ENCODE measurements at regions not wholly inside any gene's neighbourhood (a gene's known extent, or its start where the extent isn't known, plus 50 kb on each side); places are given as distances from the start of the nearest gene placed in this dataset.

DNA sequence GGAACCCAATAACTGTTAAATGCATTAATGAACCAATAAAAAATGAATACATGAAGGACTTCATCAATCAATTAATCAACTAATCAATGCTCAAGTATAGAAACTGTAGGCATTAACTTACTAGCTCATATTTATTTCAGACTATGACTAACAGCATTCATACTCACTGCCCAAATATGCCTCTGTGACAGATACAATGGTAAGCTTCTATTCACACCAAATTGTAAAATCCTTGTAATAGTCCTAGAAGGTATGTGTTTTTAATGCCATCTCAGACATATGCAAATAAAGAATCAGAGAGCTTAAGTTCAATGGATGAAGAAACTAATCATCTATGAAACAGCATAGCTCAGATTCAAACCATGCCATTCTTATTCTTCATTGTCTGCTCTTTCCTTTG is 1253.6 kb upstream of the TENM4 start:
- no peaks in the 10 kb centered on the region for H3K4me1 ChIP-seq
- H3K36me3 ChIP-seq = no peaks in the 10 kb centered on the region
- H3K27me3 ChIP-seq = no peaks in the 10 kb centered on the region
- DNase-seq (no peak), ATAC-seq (ENCODE audit: low FRiP score in 2 of 2) (no peak)
- H3K27ac ChIP-seq = no peak overlapping the region
- H3K4me3 ChIP-seq = no peak overlapping the region
- no peaks in the 10 kb centered on the region for H3K9me3 ChIP-seq
- TF ChIP-seq POLR2AphosphoS5 (IDR thresholded peaks at IDR 0.05) (no peak), CTCF (IDR thresholded peaks at IDR 0.05) (no peak), POLR2A (IDR thresholded peaks at IDR 0.05) (no peak), EP300 (IDR thresholded peaks at IDR 0.05) (no peak)

DNA sequence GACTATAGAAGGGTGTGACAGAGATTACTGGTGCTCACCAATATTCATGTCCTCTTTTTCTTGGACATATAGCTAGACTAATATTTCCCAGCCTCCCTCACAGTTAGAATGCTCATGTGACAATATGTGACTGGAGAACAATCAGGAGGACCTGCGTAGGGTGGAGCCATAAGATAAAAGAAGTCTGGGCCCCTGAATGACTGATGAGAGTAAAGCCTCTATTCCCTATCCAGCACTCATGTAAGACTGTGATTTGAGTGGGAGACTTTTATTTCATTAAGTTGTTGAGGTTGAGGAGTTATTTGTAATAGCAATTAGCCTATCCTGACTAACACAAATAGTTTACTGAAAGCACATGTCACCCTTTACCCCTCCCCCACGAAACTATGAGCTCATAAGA is 1247.1 kb upstream of the TENM4 start:
- WGBS, 2 donors = 69 to 83% methylated on average over 2 of the region's 2 CpGs
- ATAC-seq (ENCODE audit: low FRiP score in 2 of 2) = no peak

DNA sequence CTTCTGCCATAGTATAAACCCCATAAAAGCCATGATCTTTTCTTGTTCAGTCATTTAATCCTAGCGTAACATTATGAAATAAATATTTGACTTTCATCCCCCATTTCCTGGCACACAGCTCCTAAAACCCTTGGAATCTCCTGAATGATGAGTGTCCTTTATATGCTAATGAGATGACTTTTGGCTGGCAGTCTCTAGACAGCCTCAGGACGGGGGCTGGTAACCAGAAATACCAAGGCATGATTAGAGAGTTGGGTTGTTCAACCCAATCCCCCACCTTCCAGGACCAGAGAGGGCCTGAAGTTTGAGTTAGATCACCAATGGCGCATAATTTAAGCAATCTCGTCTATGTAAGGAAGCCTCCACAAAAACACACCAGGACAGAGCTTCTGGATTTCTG is 1246.1 kb upstream of the TENM4 start:
- WGBS, 2 donors = 74 to 79% methylated on average over 4 of the region's 4 CpGs
- DNase-seq (no peak), ATAC-seq (ENCODE audit: low FRiP score in 2 of 2) (no peak)
- Histone ChIP-seq H3K27me3 (no peaks in the 10 kb centered on the region), H3K36me3 (no peaks in the 10 kb centered on the region), H3K4me3 (no peak overlapping the region), H3K27ac (no peak overlapping the region), H3K9me3 (no peaks in the 10 kb centered on the region), H3K4me1 (no peaks in the 10 kb centered on the region)
- TF ChIP-seq EP300 (IDR thresholded peaks at IDR 0.05) = no peak
- TF ChIP-seq POLR2A (IDR thresholded peaks at IDR 0.05) = no peak
- TF ChIP-seq CTCF (IDR thresholded peaks at IDR 0.05) = no peak
- TF ChIP-seq POLR2AphosphoS5 (IDR thresholded peaks at IDR 0.05) = no peak

More for the DNA sequence above, 1247.1 kb upstream of the TENM4 start:
- TF ChIP-seq POLR2A (IDR thresholded peaks at IDR 0.05) = no peak
- TF ChIP-seq CTCF (IDR thresholded peaks at IDR 0.05) = no peak
- no peak for TF ChIP-seq EP300 (IDR thresholded peaks at IDR 0.05)
- TF ChIP-seq POLR2AphosphoS5 (IDR thresholded peaks at IDR 0.05) = no peak
- Histone ChIP-seq H3K36me3 (no peaks in the 10 kb centered on the region), H3K9me3 (no peaks in the 10 kb centered on the region), H3K27me3 (no peaks in the 10 kb centered on the region), H3K27ac (no peak overlapping the region), H3K4me1 (no peaks in the 10 kb centered on the region), H3K4me3 (no peak overlapping the region)
- no peak for DNase-seq

- no peak for ATAC-seq (ENCODE audit: low FRiP score in 2 of 2)
- TF ChIP-seq POLR2A (IDR thresholded peaks at IDR 0.05) (no peak), CTCF (IDR thresholded peaks at IDR 0.05) (no peak), POLR2AphosphoS5 (IDR thresholded peaks at IDR 0.05) (no peak), EP300 (IDR thresholded peaks at IDR 0.05) (no peak)
- no peaks in the 10 kb centered on the region for H3K36me3 ChIP-seq
- no peak for DNase-seq
- H3K27ac ChIP-seq = no peak overlapping the region
- no peaks in the 10 kb centered on the region for H3K27me3 ChIP-seq
- no peak overlapping the region for H3K4me3 ChIP-seq
- H3K9me3 ChIP-seq = no peaks in the 10 kb centered on the region
- no peaks in the 10 kb centered on the region for H3K4me1 ChIP-seq
Measured at GRCh38 chr11:80673566-80673965, 1232.7 kb upstream of the TENM4 start.

DNA sequence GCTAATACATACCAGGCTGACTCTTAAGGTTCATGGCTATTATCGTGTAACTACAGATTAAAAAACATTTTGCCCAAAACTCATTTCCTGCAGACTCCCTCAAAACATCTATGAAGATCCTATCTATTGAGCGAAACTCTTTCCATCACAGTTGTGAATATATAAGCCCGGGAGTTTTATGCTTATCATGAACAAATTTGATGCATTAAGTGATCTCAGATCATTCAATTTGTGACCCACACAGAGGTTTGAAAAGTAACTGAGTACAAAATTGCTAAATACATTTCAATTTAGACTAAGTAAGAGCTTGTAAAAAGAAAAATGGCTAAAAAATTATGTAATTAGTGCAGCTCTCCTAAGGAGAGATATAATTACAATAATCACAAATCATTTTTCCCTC is 1228.8 kb upstream of the TENM4 start:
- no peaks in the 10 kb centered on the region for H3K36me3 ChIP-seq
- H3K27ac ChIP-seq = no peak overlapping the region
- H3K4me1 ChIP-seq = no peaks in the 10 kb centered on the region
- H3K27me3 ChIP-seq = no peaks in the 10 kb centered on the region
- 58 to 63% methylated on average over 3 of the region's 3 CpGs for WGBS, 2 donors
- TF ChIP-seq CTCF (IDR thresholded peaks at IDR 0.05) (no peak), EP300 (IDR thresholded peaks at IDR 0.05) (no peak), POLR2AphosphoS5 (IDR thresholded peaks at IDR 0.05) (no peak), POLR2A (IDR thresholded peaks at IDR 0.05) (no peak)
- no peaks in the 10 kb centered on the region for H3K9me3 ChIP-seq
- ATAC-seq (ENCODE audit: low FRiP score in 2 of 2) = no peak
- no peak for DNase-seq
- H3K4me3 ChIP-seq = no peak overlapping the region
